Tibial nerve (tissue), 3 donors: ENCODE measurements at regions not wholly inside any gene's neighbourhood (a gene's known extent, or its start where the extent isn't known, plus 50 kb on each side); places are given as distances from the start of the nearest gene placed in this dataset.
"Not testable (repeated sequence)": the region's sequence is repeated elsewhere in the genome, so short reads cannot be mapped to it uniquely, and the experiment has no call there.

Experiments
- CTCF ChIP-seq, 5 experiments: fragments of 200-600 bp in 3 of 5; fragments of 450-650 bp in 2 of 5; sonication (generic) in 3 of 5; IDR thresholded peaks; one replicate each; pipeline ENCODE4 v1.5.1; 2016 to 2019; ENCODE audit warnings: antibody characterized with exemption in 5 of 5, mild to moderate bottlenecking in 3 of 5, moderate library complexity in 2 of 5
- POLR2A ChIP-seq, 2 donors: fragments of 450-650 bp; IDR thresholded peaks; one replicate each; pipeline ENCODE4 v1.6.1; 2017; ENCODE audit warnings: antibody characterized with exemption in 2 of 2, mild to moderate bottlenecking in 2 of 2, moderate library complexity in 2 of 2

- TF ChIP-seq CTCF, POLR2A (IDR thresholded peaks at IDR 0.05): not testable (repeated sequence)
Measured at GRCh38 chr16:5221831-5222230, 124.2 kb upstream of the EEF2KMT start.
